ENCODE measurements at regions not wholly inside any gene's neighbourhood (a gene's known extent, or its start where the extent isn't known, plus 50 kb on each side); places are given as distances from the start of the nearest gene placed in this dataset.

GRCh38 chr12:102702447-102703114 is 214.5 kb downstream of the PAH start:
- no peak overlapping the region for H3K4me3 ChIP-seq (ENCODE audit: low read depth, low read length)
- peak; percentile 73 for TF ChIP-seq CTCF (IDR thresholded peaks at IDR 0.05; ENCODE audit: low read depth, low read length, missing control alignments)
- DNase-seq (ENCODE audit: low read depth) = peak; percentile 41

- no peak for TF ChIP-seq CTCF (IDR thresholded peaks at IDR 0.05; ENCODE audit: low read depth, low read length, missing control alignments)
- no peak overlapping the region for H3K4me3 ChIP-seq (ENCODE audit: low read depth, low read length)
- no peak for DNase-seq (ENCODE audit: low read depth)
These were observed 215.7 kb upstream of the IGF1 start for GRCh38 chr12:102696045-102696444.

- no peak for DNase-seq (ENCODE audit: low read depth)
- H3K4me3 ChIP-seq (ENCODE audit: low read depth, low read length) = no peak overlapping the region
- TF ChIP-seq CTCF (IDR thresholded peaks at IDR 0.05; ENCODE audit: low read depth, low read length, missing control alignments) = no peak
These were observed 214.5 kb upstream of the IGF1 start for GRCh38 chr12:102694903-102695302.

GRCh38 chr12:102691773-102692555 is 211.6 kb upstream of the IGF1 start:
- TF ChIP-seq CTCF (IDR thresholded peaks at IDR 0.05; ENCODE audit: low read depth, low read length, missing control alignments) = no peak
- no peak overlapping the region for H3K4me3 ChIP-seq (ENCODE audit: low read depth, low read length)
- DNase-seq (ENCODE audit: low read depth) = no peak

- H3K4me3 ChIP-seq (ENCODE audit: low read depth, low read length) = no peak overlapping the region
- DNase-seq (ENCODE audit: low read depth) = no peak
- TF ChIP-seq CTCF (IDR thresholded peaks at IDR 0.05; ENCODE audit: low read depth, low read length, missing control alignments) = no peak
These were observed 209.9 kb upstream of the IGF1 start for GRCh38 chr12:102690253-102690652.

- TF ChIP-seq CTCF (IDR thresholded peaks at IDR 0.05; ENCODE audit: low read depth, low read length, missing control alignments) = no peak
- H3K4me3 ChIP-seq (ENCODE audit: low read depth, low read length) = no peak overlapping the region
- DNase-seq (ENCODE audit: low read depth) = no peak
These were observed 209.3 kb upstream of the IGF1 start for GRCh38 chr12:102689701-102690100.
